ENCODE measurements at regions not wholly inside any gene's neighbourhood (a gene's known extent, or its start where the extent isn't known, plus 50 kb on each side); places are given as distances from the start of the nearest gene placed in this dataset.

GRCh38 chr4:84420608-84421007 is 78.5 kb downstream of the NKX6-1 start:
- DNase-seq (ENCODE audit: low read depth, low spot score) (no peak), FAIRE-seq (no peak)
- no peaks in the 10 kb centered on the region for H3K27me3 ChIP-seq (ENCODE audit: control insufficient read depth in 2 of 2, insufficient read depth in 2 of 2, low read length in 2 of 2)
- BruUV-seq (replicated peaks): no TSS peak
- no peaks in the 10 kb centered on the region for H4K20me1 ChIP-seq (replicated peaks; ENCODE audit: control insufficient read depth, extremely low read depth, insufficient read depth, low read length)
- ChIA-PET POLR2A (no interaction called here), CTCF (no interaction called here)
- no peaks in the 10 kb centered on the region for H3K9me3 ChIP-seq (replicated peaks; ENCODE audit: control insufficient read depth, insufficient read depth, low read length)
- H3K4me2 ChIP-seq (ENCODE audit: insufficient read depth, low read length): no peak overlapping the region
- no peaks in the 10 kb centered on the region for H3K36me3 ChIP-seq (ENCODE audit: control insufficient read depth in 2 of 2, extremely low read depth in 1 of 2, insufficient read depth in 2 of 2, low read length in 2 of 2)
- dilution Hi-C loops (cut with MboI; ENCODE audit: extremely low pct_ligation_motif_present, low sequenced_read_pairs): no loop called here
- H3K9ac ChIP-seq (replicated peaks; ENCODE audit: extremely low read depth, insufficient read depth, low read length): no peak overlapping the region
- H3K4me3 ChIP-seq (replicated peaks in 1 of 3; ENCODE audit: insufficient read depth in 1 of 3, low read depth in 1 of 3, low read length in 3 of 3): no peak overlapping the region
- TF ChIP-seq POLR2A (IDR thresholded peaks at IDR 0.05; ENCODE audit: low read depth, low read length) (no peak), JUN (IDR thresholded peaks at IDR 0.05; ENCODE audit: borderline replicate concordance, insufficient read depth, insufficient read length, low read depth) (no peak), CTCF (IDR thresholded peaks at IDR 0.05; ENCODE audit: extremely low read depth in 1 of 2, insufficient read depth in 1 of 2, low read depth in 1 of 2, low read length in 2 of 2) (no peak), MAX (IDR thresholded peaks at IDR 0.05; ENCODE audit: insufficient read depth, insufficient read length) (no peak), MYC (IDR thresholded peaks at IDR 0.05; ENCODE audit: low read depth, low read length) (no peak), GATA2 (IDR thresholded peaks at IDR 0.05; ENCODE audit: insufficient read depth, insufficient read length, low read depth, low read length) (no peak), EZH2 (IDR thresholded peaks at IDR 0.05; ENCODE audit: borderline replicate concordance, low read depth, low read length, severe bottlenecking) (no peak)
- no peaks in the 10 kb centered on the region for H3K79me2 ChIP-seq (ENCODE audit: control insufficient read depth, insufficient read depth, low read length)
- H3K9me1 ChIP-seq (replicated peaks; ENCODE audit: control insufficient read depth, extremely low read depth, insufficient read depth, low read length): no peaks in the 10 kb centered on the region
- H3K27ac ChIP-seq (ENCODE audit: insufficient read depth, low read depth, low read length): no peak overlapping the region
- no peak overlapping the region for H2AFZ ChIP-seq (ENCODE audit: low read depth, low read length)
- H3K4me1 ChIP-seq (ENCODE audit: control insufficient read depth, extremely low read depth, insufficient read depth, low read length): no peaks in the 10 kb centered on the region
- intact Hi-C loops (cut with micrococcal nuclease): no loop called here

DNA sequence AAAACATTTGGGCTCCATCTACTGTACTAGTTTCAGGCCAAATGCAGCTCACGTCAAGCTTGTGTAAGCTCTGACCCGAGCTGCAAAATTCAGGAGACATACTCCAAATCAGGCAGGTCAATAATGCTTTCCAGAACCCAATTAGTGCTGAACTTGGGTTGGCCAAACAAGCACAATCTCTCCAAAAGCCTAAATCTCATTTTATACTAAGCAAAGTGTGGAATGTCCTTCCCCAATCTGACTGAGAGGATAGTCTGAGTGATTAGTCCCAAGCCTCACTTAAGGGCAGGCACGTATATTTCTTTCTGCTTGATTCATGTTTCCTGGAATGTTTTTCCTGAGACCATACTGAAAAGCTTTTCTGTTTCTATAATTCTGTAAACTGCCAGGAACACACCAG is 79.9 kb downstream of the NKX6-1 start:
- no peak for TF ChIP-seq EZH2 (IDR thresholded peaks at IDR 0.05; ENCODE audit: borderline replicate concordance, low read depth, low read length, severe bottlenecking)
- no peak for TF ChIP-seq POLR2AphosphoS5 (IDR thresholded peaks at IDR 0.05; ENCODE audit: insufficient read depth, low read depth, low read length)
- no peak for TF ChIP-seq FOS (IDR thresholded peaks at IDR 0.05; ENCODE audit: borderline replicate concordance, insufficient read depth, low read length)
- TF ChIP-seq POLR2A (IDR thresholded peaks at IDR 0.05; ENCODE audit: low read depth, low read length): no peak
- TF ChIP-seq JUN (IDR thresholded peaks at IDR 0.05; ENCODE audit: borderline replicate concordance, insufficient read depth, insufficient read length, low read depth): no peak
- no peak for TF ChIP-seq MAX (IDR thresholded peaks at IDR 0.05; ENCODE audit: insufficient read depth, insufficient read length)
- TF ChIP-seq GATA2 (IDR thresholded peaks at IDR 0.05; ENCODE audit: insufficient read depth, insufficient read length, low read depth, low read length): no peak
- no peak for TF ChIP-seq MYC (IDR thresholded peaks at IDR 0.05; ENCODE audit: low read depth, low read length)
- TF ChIP-seq CTCF (IDR thresholded peaks at IDR 0.05; ENCODE audit: extremely low read depth in 1 of 2, insufficient read depth in 1 of 2, low read depth in 1 of 2, low read length in 2 of 2): no peak
- dilution Hi-C loops (cut with MboI; ENCODE audit: extremely low pct_ligation_motif_present, low sequenced_read_pairs): no loop called here
- no peaks in the 10 kb centered on the region for H3K79me2 ChIP-seq (ENCODE audit: control insufficient read depth, insufficient read depth, low read length)
- no peaks in the 10 kb centered on the region for H3K27me3 ChIP-seq (ENCODE audit: control insufficient read depth in 2 of 2, insufficient read depth in 2 of 2, low read length in 2 of 2)
- ChIA-PET CTCF (no interaction called here), POLR2A (no interaction called here)
- BruUV-seq (replicated peaks): no TSS peak
- no peaks in the 10 kb centered on the region for H3K36me3 ChIP-seq (ENCODE audit: control insufficient read depth in 2 of 2, extremely low read depth in 1 of 2, insufficient read depth in 2 of 2, low read length in 2 of 2)
- H3K4me3 ChIP-seq (replicated peaks in 1 of 3; ENCODE audit: insufficient read depth in 1 of 3, low read depth in 1 of 3, low read length in 3 of 3): no peak overlapping the region
- no peaks in the 10 kb centered on the region for H4K20me1 ChIP-seq (replicated peaks; ENCODE audit: control insufficient read depth, extremely low read depth, insufficient read depth, low read length)
- H3K27ac ChIP-seq (ENCODE audit: insufficient read depth, low read depth, low read length): no peak overlapping the region
- H3K9me1 ChIP-seq (replicated peaks; ENCODE audit: control insufficient read depth, extremely low read depth, insufficient read depth, low read length): no peaks in the 10 kb centered on the region
- H3K4me2 ChIP-seq (ENCODE audit: insufficient read depth, low read length): no peak overlapping the region
- DNase-seq (ENCODE audit: low read depth, low spot score) (no peak), FAIRE-seq (no peak)
- no peak overlapping the region for H2AFZ ChIP-seq (ENCODE audit: low read depth, low read length)
- no peaks in the 10 kb centered on the region for H3K4me1 ChIP-seq (ENCODE audit: control insufficient read depth, extremely low read depth, insufficient read depth, low read length)
- H3K9ac ChIP-seq (replicated peaks; ENCODE audit: extremely low read depth, insufficient read depth, low read length): no peak overlapping the region
- no peaks in the 10 kb centered on the region for H3K9me3 ChIP-seq (replicated peaks; ENCODE audit: control insufficient read depth, insufficient read depth, low read length)
- intact Hi-C loops (cut with micrococcal nuclease): no loop called here
